Fibroblast of lung (primary cell): ENCODE measurements at regions not wholly inside any gene's neighbourhood (a gene's known extent, or its start where the extent isn't known, plus 50 kb on each side); places are given as distances from the start of the nearest gene placed in this dataset.
A peak's percentile ranks its signal among the peaks of the same experiment; 100 is the strongest.

ENCODE experiments used
- DNase-seq, 2 donors: peaks; one replicate each; pipeline versions ENCODE4 v3.0.0 to v3.0.0-alpha.2; 2010; ENCODE audit warnings: low read depth in 2 of 2
- H2AFZ ChIP-seq: 2 replicates; pipeline ENCODE4 v1.5.1; 2012; ENCODE audit warnings: low read length, control low read depth, inconsistent platforms
- H3K27ac ChIP-seq: 2 replicates; pipeline ENCODE4 v1.5.1; 2011; ENCODE audit warnings: low read length, control low read depth; ENCODE audit not compliant: insufficient read depth
- H3K27me3 ChIP-seq: 2 replicates; pipeline ENCODE4 v1.5.1; 2011; ENCODE audit warnings: mild to moderate bottlenecking, low read length; ENCODE audit not compliant: control insufficient read depth, insufficient read depth
- H3K36me3 ChIP-seq: 2 replicates; pipeline ENCODE4 v1.5.1; 2011; ENCODE audit warnings: low read length; ENCODE audit not compliant: control insufficient read depth, insufficient read depth
- H3K4me1 ChIP-seq: 2 replicates; pipeline ENCODE4 v1.5.1; 2011; ENCODE audit warnings: low read length; ENCODE audit not compliant: control insufficient read depth, insufficient read depth; ENCODE audit errors: extremely low read depth
- H3K4me2 ChIP-seq: 2 replicates; pipeline ENCODE4 v1.5.1; 2011; ENCODE audit warnings: low read length, control low read depth; ENCODE audit not compliant: insufficient read depth; ENCODE audit errors: extremely low read depth
- H3K4me3 ChIP-seq, 4 experiments: fragments of 200-600 bp in 1 of 4; sonication (generic) in 1 of 4; replicated peaks in 1 of 4; 2 replicates each; pipeline ENCODE4 v1.5.1; 2011 to 2016; ENCODE audit warnings: low read length in 4 of 4, low read depth in 3 of 4, mild to moderate bottlenecking in 3 of 4, control low read depth in 2 of 4, inconsistent platforms in 1 of 4, mixed read lengths in 1 of 4; ENCODE audit not compliant: insufficient read depth in 1 of 4; ENCODE audit errors: control extremely low read depth in 1 of 4
- H3K79me2 ChIP-seq: 2 replicates; pipeline ENCODE4 v1.5.1; 2012; ENCODE audit warnings: mild to moderate bottlenecking, low read length, inconsistent platforms; ENCODE audit not compliant: control insufficient read depth, insufficient read depth
- H3K9ac ChIP-seq: 2 replicates; pipeline ENCODE4 v1.5.1; 2011; ENCODE audit warnings: mild to moderate bottlenecking, low read length, control low read depth; ENCODE audit not compliant: insufficient read depth
- H3K9me3 ChIP-seq: 2 replicates; pipeline ENCODE4 v1.5.1; 2012; ENCODE audit warnings: low read depth, low read length; ENCODE audit not compliant: control insufficient read depth, insufficient read depth
- H4K20me1 ChIP-seq: 2 replicates; pipeline ENCODE4 v1.5.1; 2011; ENCODE audit warnings: low read length; ENCODE audit not compliant: control insufficient read depth, insufficient read depth; ENCODE audit errors: extremely low read depth
- EZH2 ChIP-seq: IDR thresholded peaks from 2 replicates; pipeline ENCODE4 v1.5.1; 2012; ENCODE audit warnings: low read length, control low read depth, mild to moderate bottlenecking; ENCODE audit errors: missing control alignments
- TF ChIP-seq, protein P1 (sequence below), 2 donors: IDR thresholded peaks in 1 of 2; conservative IDR thresholded peaks in 1 of 2; 1 replicate in 1 of 2; 2 replicates in 1 of 2; pipeline ENCODE4 v1.5.1; 2011 to 2012; ENCODE audit warnings: low read length in 2 of 2, control low read depth in 1 of 2, inconsistent platforms in 1 of 2, low read depth in 1 of 2, mild to moderate bottlenecking in 1 of 2

GRCh38 chr4:19368800-19369199, 882.9 kb upstream of the SLIT2 start:
- no peak overlapping the region for H3K9ac ChIP-seq
- no peaks in the 10 kb centered on the region for H3K4me1 ChIP-seq

DNA sequence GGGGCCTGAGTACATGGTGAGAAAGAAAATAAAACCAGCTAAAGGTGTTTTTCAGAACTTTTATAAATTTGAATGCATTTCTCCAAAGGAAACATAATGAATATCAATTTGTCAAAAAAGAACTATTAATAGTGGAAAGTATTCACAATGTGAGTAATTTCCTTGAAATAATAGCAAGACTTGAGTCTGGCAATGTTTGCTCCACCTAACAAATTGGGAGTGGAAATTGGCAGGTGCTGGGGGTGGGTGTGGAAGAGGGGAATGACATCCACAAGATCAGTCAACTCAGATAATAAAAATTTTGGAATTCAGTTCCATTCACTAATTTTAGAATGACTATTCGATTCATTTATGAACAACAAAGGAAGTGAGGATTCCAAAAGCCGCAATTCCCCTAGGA, 884.8 kb upstream of the SLIT2 start:
- DNase-seq, result no peak
- no peak overlapping the region for H3K4me3 ChIP-seq
- no peaks in the 10 kb centered on the region for H4K20me1 ChIP-seq
- H3K9me3 ChIP-seq, result no peaks in the 10 kb centered on the region
- no peaks in the 10 kb centered on the region for H3K27me3 ChIP-seq
- no peak overlapping the region for H3K4me2 ChIP-seq
- no peak for TF ChIP-seq EZH2
- TF ChIP-seq, protein P1, sequence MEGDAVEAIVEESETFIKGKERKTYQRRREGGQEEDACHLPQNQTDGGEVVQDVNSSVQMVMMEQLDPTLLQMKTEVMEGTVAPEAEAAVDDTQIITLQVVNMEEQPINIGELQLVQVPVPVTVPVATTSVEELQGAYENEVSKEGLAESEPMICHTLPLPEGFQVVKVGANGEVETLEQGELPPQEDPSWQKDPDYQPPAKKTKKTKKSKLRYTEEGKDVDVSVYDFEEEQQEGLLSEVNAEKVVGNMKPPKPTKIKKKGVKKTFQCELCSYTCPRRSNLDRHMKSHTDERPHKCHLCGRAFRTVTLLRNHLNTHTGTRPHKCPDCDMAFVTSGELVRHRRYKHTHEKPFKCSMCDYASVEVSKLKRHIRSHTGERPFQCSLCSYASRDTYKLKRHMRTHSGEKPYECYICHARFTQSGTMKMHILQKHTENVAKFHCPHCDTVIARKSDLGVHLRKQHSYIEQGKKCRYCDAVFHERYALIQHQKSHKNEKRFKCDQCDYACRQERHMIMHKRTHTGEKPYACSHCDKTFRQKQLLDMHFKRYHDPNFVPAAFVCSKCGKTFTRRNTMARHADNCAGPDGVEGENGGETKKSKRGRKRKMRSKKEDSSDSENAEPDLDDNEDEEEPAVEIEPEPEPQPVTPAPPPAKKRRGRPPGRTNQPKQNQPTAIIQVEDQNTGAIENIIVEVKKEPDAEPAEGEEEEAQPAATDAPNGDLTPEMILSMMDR (conservative IDR thresholded peaks at IDR 0.05 in 1 of 2, IDR thresholded peaks at IDR 0.05 in 1 of 2; ENCODE audit: low read depth in 1 of 2, low read length in 2 of 2), result no peak
- no peak overlapping the region for H2AFZ ChIP-seq
- no peaks in the 10 kb centered on the region for H3K4me1 ChIP-seq
- no peak overlapping the region for H3K27ac ChIP-seq
- no peaks in the 10 kb centered on the region for H3K79me2 ChIP-seq
- H3K9ac ChIP-seq, result no peak overlapping the region
- H3K36me3 ChIP-seq, result no peaks in the 10 kb centered on the region

More at GRCh38 chr4:19368800-19369199, 882.9 kb upstream of the SLIT2 start:
- Histone ChIP-seq H3K4me2 (no peak overlapping the region), H3K27me3 (no peaks in the 10 kb centered on the region), H3K27ac (no peak overlapping the region), H3K9me3 (no peaks in the 10 kb centered on the region), H3K36me3 (no peaks in the 10 kb centered on the region), H3K79me2 (no peaks in the 10 kb centered on the region), H3K4me3 (no peak overlapping the region), H2AFZ (no peak overlapping the region), H4K20me1 (no peaks in the 10 kb centered on the region)
- DNase-seq, result peak in 1 of 2 donors; percentile 15
- TF ChIP-seq, protein P1 (conservative IDR thresholded peaks at IDR 0.05 in 1 of 2, IDR thresholded peaks at IDR 0.05 in 1 of 2; ENCODE audit: low read depth in 1 of 2, low read length in 2 of 2), result no peak

- no peaks in the 10 kb centered on the region for H3K9me3 ChIP-seq
- TF ChIP-seq EZH2, result no peak
- TF ChIP-seq, protein P1 (conservative IDR thresholded peaks at IDR 0.05 in 1 of 2, IDR thresholded peaks at IDR 0.05 in 1 of 2; ENCODE audit: low read depth in 1 of 2, low read length in 2 of 2), result no peak
- no peaks in the 10 kb centered on the region for H3K36me3 ChIP-seq
- no peak overlapping the region for H2AFZ ChIP-seq
- H3K27ac ChIP-seq, result no peak overlapping the region
- no peaks in the 10 kb centered on the region for H4K20me1 ChIP-seq
- no peaks in the 10 kb centered on the region for H3K4me1 ChIP-seq
- H3K4me2 ChIP-seq, result no peak overlapping the region
- no peaks in the 10 kb centered on the region for H3K79me2 ChIP-seq
- H3K4me3 ChIP-seq, result no peak overlapping the region
- H3K27me3 ChIP-seq, result no peaks in the 10 kb centered on the region
- no peak overlapping the region for H3K9ac ChIP-seq
- peak; percentile 14 to 32 for DNase-seq
These were observed 893.7 kb upstream of the SLIT2 start for GRCh38 chr4:19358015-19358414.
